ENCODE measurements at regions not wholly inside any gene's neighbourhood (a gene's known extent, or its start where the extent isn't known, plus 50 kb on each side); places are given as distances from the start of the nearest gene placed in this dataset.
A peak's percentile ranks its signal among the peaks of the same experiment; 100 is the strongest.

DNA sequence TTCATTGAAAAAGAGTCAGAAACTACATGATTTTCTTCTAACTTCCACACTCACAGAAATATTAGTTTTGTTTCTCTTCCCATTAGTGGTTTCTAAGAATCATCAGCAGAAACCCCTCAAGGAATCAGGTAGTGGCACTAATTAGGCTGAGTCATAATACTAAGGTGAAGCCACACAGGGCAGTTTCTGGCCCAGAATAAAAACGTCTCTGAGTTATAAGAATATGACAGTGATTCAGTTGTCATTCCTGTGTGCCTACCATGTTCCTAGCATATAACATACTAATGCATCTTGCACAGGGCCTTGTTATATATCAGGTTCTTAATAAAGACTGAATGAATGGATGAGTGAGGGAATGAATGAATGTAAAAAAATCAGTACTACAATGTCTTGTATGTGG is 206.0 kb upstream of the PLEKHG7 start (continued):
- TF ChIP-seq SIX5 (IDR thresholded peaks at IDR 0.05; ENCODE audit: low read depth, low read length, severe bottlenecking) (no peak), BACH1 (IDR thresholded peaks at IDR 0.05; ENCODE audit: borderline replicate concordance) (peak; percentile 95; the same call in 1 of the 2 replicates), RUNX3 (IDR thresholded peaks at IDR 0.05; ENCODE audit: low read length) (peak; percentile 95), RAD21 (IDR thresholded peaks at IDR 0.05; ENCODE audit: insufficient read depth, low read depth, low read length) (no peak), JUNB (IDR thresholded peaks at IDR 0.05) (peak; percentile 88), CHD4 (IDR thresholded peaks at IDR 0.05) (no peak), NR2C1 (IDR thresholded peaks at IDR 0.05) (no peak), ETV6 (conservative IDR thresholded peaks at IDR 0.05 in 1 of 2, IDR thresholded peaks at IDR 0.05 in 1 of 2; ENCODE audit: borderline replicate concordance in 1 of 2, low read depth in 1 of 2) (peak in 1 of 2 experiments; percentile 43; a peak in 1 of 4 replicates), TAF1 (IDR thresholded peaks at IDR 0.05; ENCODE audit: borderline replicate concordance, low read depth, low read length) (no peak), CBX5 (IDR thresholded peaks at IDR 0.05; ENCODE audit: low read depth) (no peak), BRCA1 (IDR thresholded peaks at IDR 0.05; ENCODE audit: low read depth, low read length) (no peak), ZNF207 (IDR thresholded peaks at IDR 0.05; ENCODE audit: borderline replicate concordance) (no peak; the same call in 1 of the 2 replicates), SRF (IDR thresholded peaks at IDR 0.05; ENCODE audit: low read depth in 2 of 2, low read length in 2 of 2) (0 out of 4 replicates have a peak, but pooled peaks of 1 of the 2 experiments have one; percentile 33), CBFB (IDR thresholded peaks at IDR 0.05; ENCODE audit: low read depth) (no peak; the same call in 1 of the 2 replicates), ESRRA (IDR thresholded peaks at IDR 0.05; ENCODE audit: low read length) (no peak), MYC (IDR thresholded peaks at IDR 0.05; ENCODE audit: insufficient read depth, insufficient read length, insufficient replicate concordance, low read length, severe bottlenecking) (no peak), ZNF274 (IDR thresholded peaks at IDR 0.05; ENCODE audit: insufficient read depth, insufficient read length) (no peak), NFIC (IDR thresholded peaks at IDR 0.05; ENCODE audit: low read depth, low read length) (peak; percentile 95), BMI1 (IDR thresholded peaks at IDR 0.05; ENCODE audit: borderline replicate concordance) (peak; percentile 82; the same call in 1 of the 2 replicates), RAD51 (IDR thresholded peaks at IDR 0.05) (peak; percentile 39; the same call in 1 of the 2 replicates), IKZF2 (IDR thresholded peaks at IDR 0.05) (peak; percentile 96 to 98), BHLHE40 (IDR thresholded peaks at IDR 0.05; ENCODE audit: borderline replicate concordance in 1 of 2, low read depth in 2 of 2, low read length in 1 of 2) (peak; percentile 26 to 45; a peak in 2 of 4 replicates)
- TF ChIP-seq, protein P1, sequence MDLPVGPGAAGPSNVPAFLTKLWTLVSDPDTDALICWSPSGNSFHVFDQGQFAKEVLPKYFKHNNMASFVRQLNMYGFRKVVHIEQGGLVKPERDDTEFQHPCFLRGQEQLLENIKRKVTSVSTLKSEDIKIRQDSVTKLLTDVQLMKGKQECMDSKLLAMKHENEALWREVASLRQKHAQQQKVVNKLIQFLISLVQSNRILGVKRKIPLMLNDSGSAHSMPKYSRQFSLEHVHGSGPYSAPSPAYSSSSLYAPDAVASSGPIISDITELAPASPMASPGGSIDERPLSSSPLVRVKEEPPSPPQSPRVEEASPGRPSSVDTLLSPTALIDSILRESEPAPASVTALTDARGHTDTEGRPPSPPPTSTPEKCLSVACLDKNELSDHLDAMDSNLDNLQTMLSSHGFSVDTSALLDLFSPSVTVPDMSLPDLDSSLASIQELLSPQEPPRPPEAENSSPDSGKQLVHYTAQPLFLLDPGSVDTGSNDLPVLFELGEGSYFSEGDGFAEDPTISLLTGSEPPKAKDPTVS (IDR thresholded peaks at IDR 0.05; ENCODE audit: low read depth, low read length): no peak
- TF ChIP-seq, protein P2, sequence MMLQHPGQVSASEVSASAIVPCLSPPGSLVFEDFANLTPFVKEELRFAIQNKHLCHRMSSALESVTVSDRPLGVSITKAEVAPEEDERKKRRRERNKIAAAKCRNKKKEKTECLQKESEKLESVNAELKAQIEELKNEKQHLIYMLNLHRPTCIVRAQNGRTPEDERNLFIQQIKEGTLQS (IDR thresholded peaks at IDR 0.05; ENCODE audit: borderline replicate concordance, extremely low read depth, low read depth, low read length): no peak
- TF ChIP-seq, protein P3, sequence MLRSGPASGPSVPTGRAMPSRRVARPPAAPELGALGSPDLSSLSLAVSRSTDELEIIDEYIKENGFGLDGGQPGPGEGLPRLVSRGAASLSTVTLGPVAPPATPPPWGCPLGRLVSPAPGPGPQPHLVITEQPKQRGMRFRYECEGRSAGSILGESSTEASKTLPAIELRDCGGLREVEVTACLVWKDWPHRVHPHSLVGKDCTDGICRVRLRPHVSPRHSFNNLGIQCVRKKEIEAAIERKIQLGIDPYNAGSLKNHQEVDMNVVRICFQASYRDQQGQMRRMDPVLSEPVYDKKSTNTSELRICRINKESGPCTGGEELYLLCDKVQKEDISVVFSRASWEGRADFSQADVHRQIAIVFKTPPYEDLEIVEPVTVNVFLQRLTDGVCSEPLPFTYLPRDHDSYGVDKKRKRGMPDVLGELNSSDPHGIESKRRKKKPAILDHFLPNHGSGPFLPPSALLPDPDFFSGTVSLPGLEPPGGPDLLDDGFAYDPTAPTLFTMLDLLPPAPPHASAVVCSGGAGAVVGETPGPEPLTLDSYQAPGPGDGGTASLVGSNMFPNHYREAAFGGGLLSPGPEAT (IDR thresholded peaks at IDR 0.05; ENCODE audit: low read depth): peak; percentile 90
- TF ChIP-seq, protein P4, sequence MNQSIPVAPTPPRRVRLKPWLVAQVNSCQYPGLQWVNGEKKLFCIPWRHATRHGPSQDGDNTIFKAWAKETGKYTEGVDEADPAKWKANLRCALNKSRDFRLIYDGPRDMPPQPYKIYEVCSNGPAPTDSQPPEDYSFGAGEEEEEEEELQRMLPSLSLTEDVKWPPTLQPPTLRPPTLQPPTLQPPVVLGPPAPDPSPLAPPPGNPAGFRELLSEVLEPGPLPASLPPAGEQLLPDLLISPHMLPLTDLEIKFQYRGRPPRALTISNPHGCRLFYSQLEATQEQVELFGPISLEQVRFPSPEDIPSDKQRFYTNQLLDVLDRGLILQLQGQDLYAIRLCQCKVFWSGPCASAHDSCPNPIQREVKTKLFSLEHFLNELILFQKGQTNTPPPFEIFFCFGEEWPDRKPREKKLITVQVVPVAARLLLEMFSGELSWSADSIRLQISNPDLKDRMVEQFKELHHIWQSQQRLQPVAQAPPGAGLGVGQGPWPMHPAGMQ (IDR thresholded peaks at IDR 0.05; ENCODE audit: borderline replicate concordance): no peak

Measured in GM12878 (cell line).